Inflammatory macrophage treated with lipopolysaccharide for 4 hours (primary cell): ENCODE measurements at regions not wholly inside any gene's neighbourhood (a gene's known extent, or its start where the extent isn't known, plus 50 kb on each side); places are given as distances from the start of the nearest gene placed in this dataset.
"Not testable (repeated sequence)": the region's sequence is repeated elsewhere in the genome, so short reads cannot be mapped to it uniquely, and the experiment has no call there.

Experiments
- DNase-seq: peaks from one replicate; pipeline ENCODE4 v3.0.0-alpha.2; 2020

- DNase-seq, result no peak
Observed at GRCh38 chr5:86671536-86671935, 53.8 kb downstream of the COX7C start.

- DNase-seq, result no peak
Observed at GRCh38 chr5:86674069-86674468, 56.3 kb downstream of the COX7C start.

- DNase-seq, result no peak
Observed at GRCh38 chr5:86675311-86675710, 57.6 kb downstream of the COX7C start.

GRCh38 chr5:86679529-86679928, 61.8 kb downstream of the COX7C start:
- peak; percentile 36 for DNase-seq

GRCh38 chr5:86679949-86680348, 62.2 kb downstream of the COX7C start:
- DNase-seq, result no peak

- no peak for DNase-seq
Observed at GRCh38 chr5:86684222-86684621, 66.5 kb downstream of the COX7C start.

- DNase-seq, result no peak
Observed at GRCh38 chr5:86686046-86686445, 68.3 kb downstream of the COX7C start.

GRCh38 chr5:86688406-86688805, 70.7 kb downstream of the COX7C start:
- no peak for DNase-seq

GRCh38 chr5:86689103-86689729, 71.5 kb downstream of the COX7C start:
- DNase-seq, result no peak

GRCh38 chr5:86709157-86709881, 91.6 kb downstream of the COX7C start:
- no peak for DNase-seq

- no peak for DNase-seq
Observed at GRCh38 chr5:86716121-86716520, 98.4 kb downstream of the COX7C start.

GRCh38 chr5:86731319-86732117, 113.8 kb downstream of the COX7C start:
- not testable (repeated sequence) for DNase-seq

GRCh38 chr5:86735370-86735769, 117.6 kb downstream of the COX7C start:
- DNase-seq, result no peak

- DNase-seq, result no peak
Observed at GRCh38 chr5:86737579-86737978, 119.8 kb downstream of the COX7C start.

- DNase-seq, result no peak
Observed at GRCh38 chr5:86748538-86749105, 130.9 kb downstream of the COX7C start.

- no peak for DNase-seq
Observed at GRCh38 chr5:86749841-86750240, 132.1 kb downstream of the COX7C start.

GRCh38 chr5:86756839-86757238, 139.1 kb downstream of the COX7C start:
- no peak for DNase-seq

- DNase-seq, result no peak
Observed at GRCh38 chr5:86757824-86758223, 140.1 kb downstream of the COX7C start.

- no peak for DNase-seq
Observed at GRCh38 chr5:86760661-86761060, 142.9 kb downstream of the COX7C start.

- no peak for DNase-seq
Observed at GRCh38 chr5:86763929-86764328, 146.2 kb downstream of the COX7C start.

GRCh38 chr5:86765778-86766502, 148.2 kb downstream of the COX7C start:
- no peak for DNase-seq

- DNase-seq, result no peak
Observed at GRCh38 chr5:86768699-86769202, 151.0 kb downstream of the COX7C start.

GRCh38 chr5:86780018-86780417, 162.3 kb downstream of the COX7C start:
- DNase-seq, result no peak
